ENCODE measurements at regions not wholly inside any gene's neighbourhood (a gene's known extent, or its start where the extent isn't known, plus 50 kb on each side); places are given as distances from the start of the nearest gene placed in this dataset.
"Not testable (repeated sequence)": the region's sequence is repeated elsewhere in the genome, so short reads cannot be mapped to it uniquely, and the experiment has no call there.

DNA sequence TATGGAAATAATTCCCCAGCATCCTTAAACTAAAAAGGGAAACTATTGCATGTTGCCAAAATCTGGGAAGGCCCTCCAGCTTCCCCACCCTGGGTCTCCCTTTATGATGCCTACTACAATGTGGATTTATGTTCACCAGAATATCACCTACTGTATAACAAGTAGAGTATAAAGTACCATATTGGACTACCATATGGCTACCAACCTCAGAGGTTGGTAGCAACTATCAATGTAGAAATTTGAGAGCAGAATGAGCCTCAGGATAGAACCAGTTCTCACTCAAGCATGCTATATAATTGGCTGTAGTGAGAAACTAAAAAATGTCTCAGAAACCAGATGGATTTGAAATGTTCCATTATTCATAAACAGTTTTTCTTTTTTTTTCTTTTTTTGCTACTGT, 918.4 kb downstream of the MCTP2 start:
- Mint-ChIP-seq H3K27me3 (ENCODE audit: unreplicated experiment) (no peaks in the 10 kb centered on the region), H3K4me3 (ENCODE audit: unreplicated experiment) (no peak overlapping the region), H3K9me3 (ENCODE audit: unreplicated experiment) (peaks cover 4% of the 10 kb centered on the region), H3K4me1 (ENCODE audit: low read depth, unreplicated experiment) (no peaks in the 10 kb centered on the region), H3K36me3 (ENCODE audit: unreplicated experiment) (peaks cover 10% of the 10 kb centered on the region), H3K27ac (ENCODE audit: unreplicated experiment) (no peak overlapping the region)
- no peak for DNase-seq
- TF ChIP-seq, protein P1, sequence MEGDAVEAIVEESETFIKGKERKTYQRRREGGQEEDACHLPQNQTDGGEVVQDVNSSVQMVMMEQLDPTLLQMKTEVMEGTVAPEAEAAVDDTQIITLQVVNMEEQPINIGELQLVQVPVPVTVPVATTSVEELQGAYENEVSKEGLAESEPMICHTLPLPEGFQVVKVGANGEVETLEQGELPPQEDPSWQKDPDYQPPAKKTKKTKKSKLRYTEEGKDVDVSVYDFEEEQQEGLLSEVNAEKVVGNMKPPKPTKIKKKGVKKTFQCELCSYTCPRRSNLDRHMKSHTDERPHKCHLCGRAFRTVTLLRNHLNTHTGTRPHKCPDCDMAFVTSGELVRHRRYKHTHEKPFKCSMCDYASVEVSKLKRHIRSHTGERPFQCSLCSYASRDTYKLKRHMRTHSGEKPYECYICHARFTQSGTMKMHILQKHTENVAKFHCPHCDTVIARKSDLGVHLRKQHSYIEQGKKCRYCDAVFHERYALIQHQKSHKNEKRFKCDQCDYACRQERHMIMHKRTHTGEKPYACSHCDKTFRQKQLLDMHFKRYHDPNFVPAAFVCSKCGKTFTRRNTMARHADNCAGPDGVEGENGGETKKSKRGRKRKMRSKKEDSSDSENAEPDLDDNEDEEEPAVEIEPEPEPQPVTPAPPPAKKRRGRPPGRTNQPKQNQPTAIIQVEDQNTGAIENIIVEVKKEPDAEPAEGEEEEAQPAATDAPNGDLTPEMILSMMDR (IDR thresholded peaks at IDR 0.05; ENCODE audit: partially characterized antibody, unreplicated experiment) = no peak

DNA sequence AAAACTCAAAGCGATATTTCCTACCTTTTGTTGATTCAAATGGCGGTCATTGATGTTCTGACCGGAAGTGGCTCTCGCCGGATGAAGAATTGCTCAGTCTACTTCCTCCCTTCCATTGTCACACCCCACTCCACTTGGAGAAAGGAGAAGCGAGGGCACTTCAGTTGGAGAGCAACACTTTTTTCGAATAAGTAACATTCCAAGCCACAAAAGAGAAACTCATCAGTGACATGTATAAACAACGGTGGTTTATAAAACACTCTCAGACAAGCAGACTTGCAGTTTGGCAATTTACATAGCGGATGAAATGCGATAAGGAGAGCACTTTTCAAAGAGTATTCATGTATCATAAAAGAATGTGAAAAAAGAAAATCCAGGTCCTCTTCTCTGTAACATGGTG, 919.1 kb downstream of the MCTP2 start:
- Mint-ChIP-seq H3K4me1 (ENCODE audit: low read depth, unreplicated experiment) (no peaks in the 10 kb centered on the region), H3K27ac (ENCODE audit: unreplicated experiment) (no peak overlapping the region), H3K36me3 (ENCODE audit: unreplicated experiment) (peaks cover 10% of the 10 kb centered on the region), H3K27me3 (ENCODE audit: unreplicated experiment) (no peaks in the 10 kb centered on the region), H3K9me3 (ENCODE audit: unreplicated experiment) (peaks cover 4% of the 10 kb centered on the region), H3K4me3 (ENCODE audit: unreplicated experiment) (no peak overlapping the region)
- TF ChIP-seq, protein P1 (IDR thresholded peaks at IDR 0.05; ENCODE audit: partially characterized antibody, unreplicated experiment) = no peak
- DNase-seq = no peak

- no peak overlapping the region for H3K27ac Mint-ChIP-seq (ENCODE audit: unreplicated experiment)
- DNase-seq = no peak
- no peaks in the 10 kb centered on the region for H3K27me3 Mint-ChIP-seq (ENCODE audit: unreplicated experiment)
These were observed 921.4 kb downstream of the MCTP2 start for GRCh38 chr15:95152741-95153140.

DNA sequence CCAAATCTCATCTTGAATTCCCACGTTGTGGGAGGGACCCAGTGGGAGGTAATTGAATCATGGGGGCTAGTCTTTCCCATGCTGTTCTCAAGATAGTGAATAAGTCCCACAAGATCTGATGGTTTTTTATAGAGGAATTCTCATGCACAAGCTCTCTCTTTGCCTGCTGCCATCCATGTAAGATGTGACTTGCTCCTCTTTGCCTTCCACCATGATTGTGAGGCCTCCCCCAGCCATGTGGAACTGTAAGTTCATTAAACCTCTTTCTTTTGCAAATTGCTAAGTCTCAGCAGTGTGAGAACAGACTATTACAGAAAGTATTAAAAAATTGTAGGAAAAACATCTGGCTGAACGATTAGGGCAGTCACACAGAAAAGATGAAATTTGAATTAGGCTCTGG, 921.8 kb downstream of the MCTP2 start:
- not testable (repeated sequence) for H3K27ac Mint-ChIP-seq (ENCODE audit: unreplicated experiment); H3K9me3 Mint-ChIP-seq (ENCODE audit: unreplicated experiment); H3K4me3 Mint-ChIP-seq (ENCODE audit: unreplicated experiment); H3K27me3 Mint-ChIP-seq (ENCODE audit: unreplicated experiment); H3K4me1 Mint-ChIP-seq (ENCODE audit: low read depth, unreplicated experiment); DNase-seq
- peaks cover 10% of the 10 kb centered on the region for H3K36me3 Mint-ChIP-seq (ENCODE audit: unreplicated experiment)

More at GRCh38 chr15:95152741-95153140, 921.4 kb downstream of the MCTP2 start:
- TF ChIP-seq, protein P1 (IDR thresholded peaks at IDR 0.05; ENCODE audit: partially characterized antibody, unreplicated experiment) = no peak
- H3K4me1 Mint-ChIP-seq (ENCODE audit: low read depth, unreplicated experiment) = no peaks in the 10 kb centered on the region
- no peak overlapping the region for H3K4me3 Mint-ChIP-seq (ENCODE audit: unreplicated experiment)
- peaks cover 4% of the 10 kb centered on the region for H3K9me3 Mint-ChIP-seq (ENCODE audit: unreplicated experiment)
- peaks cover 10% of the 10 kb centered on the region for H3K36me3 Mint-ChIP-seq (ENCODE audit: unreplicated experiment)

- H3K27me3 Mint-ChIP-seq (ENCODE audit: unreplicated experiment) = no peaks in the 10 kb centered on the region
- H3K36me3 Mint-ChIP-seq (ENCODE audit: unreplicated experiment) = no peaks in the 10 kb centered on the region
- H3K27ac Mint-ChIP-seq (ENCODE audit: unreplicated experiment) = no peak overlapping the region
- H3K9me3 Mint-ChIP-seq (ENCODE audit: unreplicated experiment) = no peaks in the 10 kb centered on the region
- DNase-seq = no peak
- H3K4me1 Mint-ChIP-seq (ENCODE audit: low read depth, unreplicated experiment) = no peaks in the 10 kb centered on the region
- TF ChIP-seq, protein P1 (IDR thresholded peaks at IDR 0.05; ENCODE audit: partially characterized antibody, unreplicated experiment) = no peak
- no peak overlapping the region for H3K4me3 Mint-ChIP-seq (ENCODE audit: unreplicated experiment)
These were observed 929.0 kb downstream of the MCTP2 start for GRCh38 chr15:95160316-95160715.

- H3K27me3 Mint-ChIP-seq (ENCODE audit: unreplicated experiment) = no peaks in the 10 kb centered on the region
These were observed 930.7 kb downstream of the MCTP2 start for GRCh38 chr15:95162069-95162468.

More at GRCh38 chr15:95162069-95162468, 930.7 kb downstream of the MCTP2 start:
- Mint-ChIP-seq H3K27ac (ENCODE audit: unreplicated experiment) (no peak overlapping the region), H3K4me1 (ENCODE audit: low read depth, unreplicated experiment) (no peaks in the 10 kb centered on the region), H3K36me3 (ENCODE audit: unreplicated experiment) (no peaks in the 10 kb centered on the region), H3K9me3 (ENCODE audit: unreplicated experiment) (no peaks in the 10 kb centered on the region), H3K4me3 (ENCODE audit: unreplicated experiment) (no peak overlapping the region)
- DNase-seq = no peak
- TF ChIP-seq, protein P1 (IDR thresholded peaks at IDR 0.05; ENCODE audit: partially characterized antibody, unreplicated experiment) = no peak

All from glutamatergic neuron (in vitro differentiated cells).